Subcutaneous abdominal adipose tissue (tissue), 5 donors: ENCODE measurements at regions not wholly inside any gene's neighbourhood (a gene's known extent, or its start where the extent isn't known, plus 50 kb on each side); places are given as distances from the start of the nearest gene placed in this dataset.
A peak's percentile ranks its signal among the peaks of the same experiment; 100 is the strongest.
"Not testable (repeated sequence)": the region's sequence is repeated elsewhere in the genome, so short reads cannot be mapped to it uniquely, and the experiment has no call there.

Experiments
- H3K27ac ChIP-seq: one replicate; pipeline ENCODE4 v1.7.0; 2013; ENCODE audit warnings: low read depth, mild to moderate bottlenecking, inconsistent platforms, low read length, moderate library complexity
- H3K27me3 ChIP-seq, 5 donors: one replicate each; pipeline ENCODE4 v1.7.0; 2013; ENCODE audit warnings: low read length in 5 of 5, inconsistent platforms in 1 of 5; ENCODE audit not compliant: control insufficient read depth in 5 of 5, insufficient read depth in 4 of 5
- H3K36me3 ChIP-seq, 5 donors: one replicate each; pipeline ENCODE4 v1.7.0; 2013; ENCODE audit warnings: low read length in 5 of 5; ENCODE audit not compliant: control insufficient read depth in 5 of 5, insufficient read depth in 5 of 5
- H3K4me1 ChIP-seq, 5 donors: one replicate each; pipeline ENCODE4 v1.7.0; 2013; ENCODE audit warnings: low read length in 5 of 5, mild to moderate bottlenecking in 3 of 5, moderate library complexity in 1 of 5; ENCODE audit not compliant: control insufficient read depth in 5 of 5, insufficient read depth in 5 of 5
- H3K4me3 ChIP-seq, 5 donors: one replicate each; pipeline ENCODE4 v1.7.0; 2013; ENCODE audit warnings: low read length in 5 of 5, low read depth in 1 of 5
- H3K9ac ChIP-seq, 5 donors: one replicate each; pipeline ENCODE4 v1.7.0; 2013; ENCODE audit warnings: low read length in 5 of 5, mild to moderate bottlenecking in 4 of 5, moderate library complexity in 3 of 5
- H3K9me3 ChIP-seq, 5 donors: one replicate each; pipeline ENCODE4 v1.7.0; 2013; ENCODE audit warnings: low read length in 5 of 5; ENCODE audit not compliant: control insufficient read depth in 5 of 5
- donor health status: healthy.
- donor health status: healthy.
- donor health status: healthy.
- donor health status: healthy.
- donor health status: healthy.

GRCh38 chr16:29159603-29160002 lies 174.8 kb downstream of the LAT start:
- H3K9ac ChIP-seq, H3K9me3 ChIP-seq, H3K4me3 ChIP-seq, H3K36me3 ChIP-seq, H3K27me3 ChIP-seq, H3K27ac ChIP-seq: not testable (repeated sequence)
- peaks cover 2 to 19% (median 14%) of the 10 kb centered on the region in 5 donors for H3K4me1 ChIP-seq

- Histone ChIP-seq H3K9ac (no peak overlapping the region), H3K27ac (no peak overlapping the region), H3K9me3 (no peaks in the 10 kb centered on the region), H3K27me3 (no peaks in the 10 kb centered on the region), H3K4me1 (peaks cover 2 to 25% (median 14%) of the 10 kb centered on the region in 5 donors), H3K4me3 (no peak overlapping the region), H3K36me3 (peaks cover 0 to 5% (median 0%) of the 10 kb centered on the region in 5 donors)
Observed at GRCh38 chr16:29158785-29159184, 173.9 kb downstream of the LAT start.

DNA sequence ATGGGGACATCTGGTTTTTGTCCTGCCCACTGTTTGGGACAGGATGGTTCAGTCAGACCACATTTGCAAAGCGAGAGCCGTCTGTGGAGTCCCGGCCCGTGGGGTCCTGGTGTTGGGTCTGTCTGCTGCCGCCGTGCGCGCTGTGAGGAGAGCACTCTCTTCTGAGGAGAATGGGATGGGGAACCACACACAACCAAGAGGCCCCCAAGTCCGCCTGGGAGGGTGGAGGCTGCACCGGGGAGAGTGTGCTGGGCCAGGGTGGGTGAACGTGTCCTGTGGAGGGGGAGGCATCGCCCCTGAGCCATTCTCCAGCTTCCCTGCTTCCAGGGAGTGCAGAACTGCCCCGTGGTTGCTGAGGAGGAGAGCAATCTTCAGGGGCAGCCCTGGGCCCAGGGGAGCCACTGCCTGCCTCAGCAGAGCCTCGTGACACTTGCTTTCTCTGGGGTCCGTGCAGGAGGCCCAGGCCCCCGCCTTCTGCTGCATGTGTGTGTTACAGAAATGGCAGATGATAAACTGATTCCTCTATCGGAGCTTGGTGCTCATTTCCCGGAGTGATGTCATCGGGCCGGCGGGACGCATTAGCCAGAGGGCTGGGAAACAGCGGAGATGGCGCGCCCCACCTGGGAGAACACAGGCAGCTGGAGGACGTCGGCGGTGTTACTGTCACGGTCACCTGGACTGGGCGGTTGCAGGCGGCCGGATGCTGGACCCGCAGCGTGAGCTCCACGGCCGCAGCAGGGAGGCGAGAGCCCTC lies 173.4 kb downstream of the LAT start:
- H3K9me3 ChIP-seq, H3K27me3 ChIP-seq, H3K4me3 ChIP-seq, H3K36me3 ChIP-seq: not testable (repeated sequence)
- H3K4me1 ChIP-seq: peaks cover 2 to 27% (median 14%) of the 10 kb centered on the region in 5 donors
- peak overlapping the region; percentile 78 for H3K27ac ChIP-seq
- peak overlapping the region in 1 of 5 donors; percentile 3 for H3K9ac ChIP-seq

DNA sequence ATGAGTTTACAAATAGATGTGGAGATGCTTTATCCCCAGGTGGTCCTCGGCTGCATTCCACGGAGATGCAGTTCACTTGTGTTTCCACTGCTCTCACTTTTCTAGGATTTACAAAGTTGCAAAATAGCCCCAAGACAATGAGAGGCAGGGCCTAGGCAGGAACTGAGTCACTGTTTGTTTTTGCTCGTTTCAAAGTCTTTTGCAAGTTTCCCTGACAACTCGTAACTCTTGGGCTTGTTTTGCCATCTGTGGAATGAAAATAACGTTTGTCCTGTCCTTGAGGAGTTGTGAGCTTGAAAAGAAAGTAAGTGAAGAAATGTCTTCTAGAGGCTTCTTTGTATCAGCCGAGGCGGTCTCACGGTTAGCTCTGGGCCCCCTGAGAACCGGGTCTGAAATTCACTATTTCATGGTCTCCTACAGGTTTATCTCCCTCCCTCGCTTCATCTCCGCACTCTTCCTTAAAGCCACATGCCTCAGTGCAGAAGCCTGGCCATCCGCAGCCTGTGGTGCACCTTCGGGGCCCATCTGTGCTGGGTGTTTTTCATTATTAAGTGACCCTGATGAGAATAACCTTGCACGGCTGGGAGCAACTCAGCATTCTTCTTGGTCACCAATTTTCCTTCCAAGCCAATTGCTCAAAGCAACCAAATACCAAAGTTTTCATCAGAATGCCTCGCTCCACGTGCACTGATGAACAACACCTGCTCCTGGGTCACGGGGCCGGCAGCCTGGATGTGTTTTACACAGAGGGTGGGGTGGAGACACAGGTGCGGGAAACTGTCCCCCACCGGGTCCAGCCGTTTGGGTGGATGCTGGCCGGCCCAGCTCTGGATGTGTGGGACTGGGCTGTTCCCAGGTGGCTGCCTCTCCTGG lies 172.4 kb downstream of the LAT start:
- H3K9ac ChIP-seq: not testable (repeated sequence)

DNA sequence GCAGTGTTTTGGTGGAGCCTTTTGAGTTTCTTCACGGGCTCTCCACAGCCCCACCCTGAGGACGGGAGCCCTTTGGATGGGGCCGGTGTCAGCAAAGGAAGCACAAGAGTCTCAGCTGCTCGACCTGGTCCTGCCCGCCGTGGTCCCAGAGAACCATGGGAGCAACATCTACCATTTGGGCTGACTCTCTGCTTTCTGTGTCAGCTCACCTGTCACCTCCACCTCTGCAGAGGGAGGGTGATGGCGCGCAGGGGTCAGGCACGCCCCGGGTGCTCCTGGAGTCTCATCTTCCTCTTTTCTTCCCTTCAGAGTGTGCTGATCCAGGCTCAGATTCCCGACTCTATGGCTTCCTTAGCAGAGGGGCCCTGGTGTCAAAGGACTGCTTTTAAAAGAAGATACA lies 171.7 kb downstream of the LAT start:
- H3K27me3 ChIP-seq: no peaks in the 10 kb centered on the region
- H3K27ac ChIP-seq: peak overlapping the region; percentile 78
- H3K9me3 ChIP-seq: no peaks in the 10 kb centered on the region
- peaks cover 2 to 27% (median 14%) of the 10 kb centered on the region in 5 donors for H3K4me1 ChIP-seq
- H3K36me3 ChIP-seq: peaks cover 0 to 5% (median 0%) of the 10 kb centered on the region in 5 donors
- no peak overlapping the region for H3K9ac ChIP-seq
- H3K4me3 ChIP-seq: no peak overlapping the region

More for the DNA sequence above, 172.4 kb downstream of the LAT start:
- H3K27me3 ChIP-seq, H3K36me3 ChIP-seq, H3K9me3 ChIP-seq: not testable (repeated sequence)
- Histone ChIP-seq H3K4me1 (peaks cover 2 to 27% (median 14%) of the 10 kb centered on the region in 5 donors), H3K4me3 (peak overlapping the region in 3 of 5 donors; percentile 1 to 40 (median 22)), H3K27ac (peak overlapping the region; percentile 78)

DNA sequence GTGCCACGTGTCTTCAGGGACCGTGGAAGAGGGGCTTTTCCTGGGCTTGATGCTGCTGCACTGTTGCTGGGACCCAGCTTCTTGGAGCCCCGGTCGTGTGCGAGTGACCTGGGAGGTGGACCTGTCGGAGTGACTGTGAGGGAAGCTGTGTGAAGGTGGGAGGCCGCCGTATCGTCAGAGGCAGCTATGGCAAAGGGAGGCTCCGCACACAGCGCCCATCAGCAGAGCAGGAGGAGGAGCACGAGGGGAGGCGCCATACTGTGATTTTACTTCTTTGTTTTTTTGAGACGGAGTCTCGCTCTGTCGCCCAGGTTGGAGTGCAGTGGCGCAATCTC lies 171.0 kb downstream of the LAT start:
- H3K27me3 ChIP-seq, H3K9ac ChIP-seq, H3K4me3 ChIP-seq, H3K36me3 ChIP-seq, H3K9me3 ChIP-seq: not testable (repeated sequence)
- H3K4me1 ChIP-seq: peaks cover 2 to 27% (median 14%) of the 10 kb centered on the region in 5 donors
- peak overlapping the region; percentile 78 for H3K27ac ChIP-seq

- not testable (repeated sequence) for H3K9me3 ChIP-seq, H3K27ac ChIP-seq
- H3K4me1 ChIP-seq: peaks cover 2 to 27% (median 14%) of the 10 kb centered on the region in 5 donors
Observed at GRCh38 chr16:29155131-29155865, 170.4 kb downstream of the LAT start.

DNA sequence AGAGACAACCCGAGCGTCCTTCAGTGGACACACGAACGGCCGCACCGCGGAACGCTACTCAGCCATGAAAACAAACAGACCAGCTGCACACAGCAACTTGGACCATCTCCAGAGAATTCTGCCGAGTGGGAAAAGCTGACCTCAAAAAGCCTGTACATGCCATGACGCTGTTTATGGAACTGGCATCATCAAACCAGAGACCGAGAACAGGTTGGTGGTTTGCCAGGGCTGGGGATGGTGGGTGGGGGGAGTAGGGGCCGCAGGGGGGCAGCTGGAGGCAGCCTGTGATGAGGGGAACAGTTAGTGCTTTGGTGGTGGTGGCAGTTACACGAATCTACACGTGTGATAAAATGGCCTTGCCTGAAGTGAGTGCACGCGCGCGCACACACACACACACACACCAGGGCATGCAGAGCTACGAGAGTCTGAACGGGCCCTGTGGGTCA lies 169.8 kb downstream of the LAT start:
- Histone ChIP-seq H3K27ac (no peak overlapping the region), H3K9ac (no peak overlapping the region), H3K36me3 (no peaks in the 10 kb centered on the region), H3K9me3 (no peaks in the 10 kb centered on the region), H3K27me3 (no peaks in the 10 kb centered on the region), H3K4me3 (no peak overlapping the region), H3K4me1 (peaks cover 2 to 27% (median 14%) of the 10 kb centered on the region in 5 donors)

More at GRCh38 chr16:29155131-29155865, 170.4 kb downstream of the LAT start:
- H3K27me3 ChIP-seq, H3K4me3 ChIP-seq, H3K36me3 ChIP-seq, H3K9ac ChIP-seq: not testable (repeated sequence)

DNA sequence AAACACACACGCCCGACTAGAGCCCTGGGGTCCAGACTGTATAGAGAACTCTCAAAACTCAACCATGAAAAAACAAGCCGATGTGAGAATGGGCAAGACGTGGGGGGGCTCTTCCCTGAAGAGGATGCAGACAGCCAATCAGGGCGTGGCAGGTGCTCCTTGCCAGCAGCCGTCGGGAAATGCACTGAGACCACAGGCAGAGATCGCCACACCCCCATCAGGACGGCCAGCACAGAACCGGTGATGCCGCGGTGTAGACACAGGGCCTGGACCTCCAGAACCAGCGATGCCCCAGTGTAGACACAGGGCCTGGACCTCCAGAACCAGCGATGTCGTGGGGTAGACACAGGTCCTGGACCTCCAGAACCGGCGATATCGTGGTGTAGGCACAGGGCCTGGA lies 169.2 kb downstream of the LAT start:
- Histone ChIP-seq H3K9ac (no peak overlapping the region), H3K27ac (no peak overlapping the region), H3K4me3 (no peak overlapping the region), H3K9me3 (no peaks in the 10 kb centered on the region), H3K4me1 (peaks cover 2 to 27% (median 14%) of the 10 kb centered on the region in 5 donors), H3K36me3 (no peaks in the 10 kb centered on the region), H3K27me3 (no peaks in the 10 kb centered on the region)
